OCI-LY3 (cell line): ENCODE measurements at regions not wholly inside any gene's neighbourhood (a gene's known extent, or its start where the extent isn't known, plus 50 kb on each side); places are given as distances from the start of the nearest gene placed in this dataset.

Source experiments
- H2AFZ ChIP-seq: fragments of 200-600, 300-600 bp; shearing (Covaris generic); 2 replicates; pipeline ENCODE4 v1.6.0; 2014; ENCODE audit warnings: antibody characterized with exemption, low read depth, low read length
- H3K27ac ChIP-seq: fragments of 200-600, 300-600 bp; sonication (generic); 2 replicates; pipeline ENCODE4 v1.5.1; 2014; ENCODE audit warnings: mild to moderate bottlenecking, low read length, moderate library complexity, mixed read lengths
- H3K27me3 ChIP-seq: fragments of 200-600, 300-600 bp; sonication (generic); 2 replicates; pipeline ENCODE4 v1.6.1; 2014; ENCODE audit warnings: low read depth, low read length, mixed read lengths
- H3K36me3 ChIP-seq: fragments of 200-600, 300-600 bp; sonication (generic); replicated peaks from 2 replicates; pipeline ENCODE3; 2014; ENCODE audit warnings: low read depth, low read length, mixed read lengths
- H3K4me1 ChIP-seq: fragments of 300-600, 200-600 bp; sonication (generic); 2 replicates; pipeline ENCODE4 v1.6.1; 2014; ENCODE audit warnings: low read length, mixed read lengths
- H3K4me2 ChIP-seq: fragments of 200-600, 300-600 bp; sonication (generic); 2 replicates; pipeline ENCODE4 v1.6.1; 2014; ENCODE audit warnings: low read length, mixed read lengths
- H3K4me3 ChIP-seq: fragments of 300-600, 200-600 bp; sonication (generic); 2 replicates; pipeline ENCODE4 v1.5.1; 2014; ENCODE audit warnings: antibody characterized with exemption, mild to moderate bottlenecking, low read length, moderate library complexity
- H3K79me2 ChIP-seq: fragments of 300-600, 200-600 bp; shearing (Covaris generic); 2 replicates; pipeline ENCODE4 v1.6.1; 2014; ENCODE audit warnings: mild to moderate bottlenecking, low read length, mixed read lengths
- H3K9ac ChIP-seq: fragments of 300-600, 200-600 bp; shearing (Covaris generic); 2 replicates; pipeline ENCODE4 v1.6.0; 2014; ENCODE audit warnings: mild to moderate bottlenecking, low read length, moderate library complexity
- H3K9me3 ChIP-seq: fragments of 200-600, 300-600 bp; shearing (Covaris generic); 2 replicates; pipeline ENCODE4 v1.6.1; 2014; ENCODE audit warnings: low read length, mixed read lengths; ENCODE audit not compliant: insufficient read depth
- H4K20me1 ChIP-seq: fragments of 200-600, 300-600 bp; sonication (generic); 2 replicates; pipeline ENCODE4 v1.6.1; 2016; ENCODE audit warnings: low read length, mixed read lengths; ENCODE audit not compliant: insufficient read depth
- CTCF ChIP-seq: fragments of 200-600, 300-600 bp; sonication (generic); IDR thresholded peaks from 2 replicates; pipeline ENCODE4 v1.5.1; 2014; ENCODE audit warnings: antibody characterized with exemption, low read length, low read depth
- EZH2phosphoT487 ChIP-seq: fragments of 200-600 bp; shearing (Covaris generic); IDR thresholded peaks from 2 replicates; pipeline ENCODE4 v1.6.1; 2018; ENCODE audit warnings: antibody characterized with exemption, mixed run types, low read depth

GRCh38 chr20:12641619-12642018, 367.2 kb upstream of the SPTLC3 start:
- Histone ChIP-seq H3K9me3 (no peaks in the 10 kb centered on the region), H3K27me3 (no peaks in the 10 kb centered on the region), H3K36me3 (no peaks in the 10 kb centered on the region), H3K27ac (no peak overlapping the region), H3K9ac (no peak overlapping the region), H3K4me3 (no peak overlapping the region), H3K4me2 (no peak overlapping the region), H3K79me2 (no peaks in the 10 kb centered on the region), H2AFZ (no peak overlapping the region), H3K4me1 (no peaks in the 10 kb centered on the region), H4K20me1 (no peaks in the 10 kb centered on the region)
- TF ChIP-seq EZH2phosphoT487 (no peak), CTCF (no peak)

GRCh38 chr20:12644461-12644860, 364.3 kb upstream of the SPTLC3 start:
- no peak overlapping the region for H3K4me2 ChIP-seq
- no peak for TF ChIP-seq EZH2phosphoT487
- TF ChIP-seq CTCF, result no peak
- no peaks in the 10 kb centered on the region for H3K79me2 ChIP-seq
- no peak overlapping the region for H3K4me3 ChIP-seq
- no peaks in the 10 kb centered on the region for H3K9me3 ChIP-seq
- H3K27me3 ChIP-seq, result no peaks in the 10 kb centered on the region
- H3K9ac ChIP-seq, result no peak overlapping the region
- no peak overlapping the region for H3K27ac ChIP-seq
- no peaks in the 10 kb centered on the region for H3K4me1 ChIP-seq
- no peaks in the 10 kb centered on the region for H4K20me1 ChIP-seq
- no peaks in the 10 kb centered on the region for H3K36me3 ChIP-seq
- no peak overlapping the region for H2AFZ ChIP-seq

- no peak overlapping the region for H3K9ac ChIP-seq
- H3K4me1 ChIP-seq, result no peaks in the 10 kb centered on the region
- TF ChIP-seq CTCF (no peak), EZH2phosphoT487 (no peak)
- no peak overlapping the region for H2AFZ ChIP-seq
- H3K36me3 ChIP-seq, result no peaks in the 10 kb centered on the region
- H3K9me3 ChIP-seq, result no peaks in the 10 kb centered on the region
- H3K79me2 ChIP-seq, result no peaks in the 10 kb centered on the region
- H3K27me3 ChIP-seq, result no peaks in the 10 kb centered on the region
- H4K20me1 ChIP-seq, result no peaks in the 10 kb centered on the region
- H3K4me2 ChIP-seq, result no peak overlapping the region
- no peak overlapping the region for H3K4me3 ChIP-seq
- no peak overlapping the region for H3K27ac ChIP-seq
These were observed 359.5 kb upstream of the SPTLC3 start for GRCh38 chr20:12649234-12649633.

GRCh38 chr20:12653642-12654041, 355.1 kb upstream of the SPTLC3 start:
- H3K9me3 ChIP-seq, result no peaks in the 10 kb centered on the region
- H3K27me3 ChIP-seq, result no peaks in the 10 kb centered on the region
- H3K36me3 ChIP-seq, result no peaks in the 10 kb centered on the region
- H3K79me2 ChIP-seq, result no peaks in the 10 kb centered on the region
- no peak overlapping the region for H3K4me2 ChIP-seq
- H3K27ac ChIP-seq, result no peak overlapping the region
- H3K4me3 ChIP-seq, result no peak overlapping the region
- H4K20me1 ChIP-seq, result no peaks in the 10 kb centered on the region
- TF ChIP-seq EZH2phosphoT487 (no peak), CTCF (no peak)
- H3K9ac ChIP-seq, result no peak overlapping the region
- H3K4me1 ChIP-seq, result no peaks in the 10 kb centered on the region
- H2AFZ ChIP-seq, result no peak overlapping the region
